H1 (cell line): ENCODE measurements at regions not wholly inside any gene's neighbourhood (a gene's known extent, or its start where the extent isn't known, plus 50 kb on each side); places are given as distances from the start of the nearest gene placed in this dataset.

Experiments used
- CTCF ChIA-PET: fragments of 300-600 bp; sonication (Branson Sonifier 250); formaldehyde crosslinking; loops from one replicate; lab custom pipeline; 2021; ENCODE audit not compliant: partially characterized antibody; lab: Charles Lee
- POLR2A ChIA-PET: fragments of 300-600 bp; sonication (Branson Sonifier 250); formaldehyde crosslinking; loops from one replicate; lab custom pipeline; 2021; ENCODE audit warnings: inconsistent platforms; ENCODE audit not compliant: partially characterized antibody; lab: Charles Lee
- DNase-seq, 2 experiments: peaks; one replicate each; pipeline versions ENCODE4 v3.0.0 to v3.0.0-alpha.2; 2010 to 2022; ENCODE audit warnings: low spot score in 2 of 2, low read depth in 1 of 2, mixed read lengths in 1 of 2
- FAIRE-seq: peaks from 2 replicates; lab custom pipeline; 2011; peaks lifted over from hg19 to GRCh38; lab: Jason Lieb, UNC
- H2AFZ ChIP-seq: 2 replicates; pipeline ENCODE4 v1.8.1; 2012; ENCODE audit warnings: low read length, inconsistent platforms
- H2AK5ac ChIP-seq: 2 replicates; pipeline ENCODE4 v1.6.1; 2013; ENCODE audit warnings: low read depth, low read length
- H2BK120ac ChIP-seq: replicated peaks from 2 replicates; pipeline ENCODE3; 2013; ENCODE audit warnings: low read depth, low read length, inconsistent platforms
- H2BK12ac ChIP-seq: 2 replicates; pipeline ENCODE4 v1.6.1; 2013; ENCODE audit warnings: low read depth, low read length
- H2BK15ac ChIP-seq: 2 replicates; pipeline ENCODE4 v1.6.1; 2013; ENCODE audit warnings: low read length
- H2BK20ac ChIP-seq: 2 replicates; pipeline ENCODE4 v1.6.1; 2013; ENCODE audit warnings: low read length
- H2BK5ac ChIP-seq: 2 replicates; pipeline ENCODE4 v1.6.1; 2013; ENCODE audit warnings: low read depth, low read length
- H3K14ac ChIP-seq: 2 replicates; pipeline ENCODE4 v1.6.1; 2013; ENCODE audit warnings: inconsistent platforms; ENCODE audit not compliant: insufficient read length
- H3K18ac ChIP-seq: 2 replicates; pipeline ENCODE4 v1.6.1; 2013; ENCODE audit warnings: low read length; ENCODE audit errors: extremely low read depth
- H3K23ac ChIP-seq: 2 replicates; pipeline ENCODE4 v1.6.1; 2013; ENCODE audit warnings: inconsistent platforms; ENCODE audit not compliant: insufficient read length
- H3K23me2 ChIP-seq: 2 replicates; pipeline ENCODE4 v1.6.1; 2013; ENCODE audit warnings: low read depth, low read length
- H3K27ac ChIP-seq: 2 replicates; pipeline ENCODE4 v1.6.1; 2011; ENCODE audit warnings: low read depth, low read length, inconsistent platforms
- H3K27me3 ChIP-seq, 4 experiments: replicated peaks in 1 of 4; 1 replicate in 1 of 4; 2 replicates in 3 of 4; pipeline versions ENCODE4 v1.6.1 to v1.8.1; 2011 to 2013; ENCODE audit warnings: low read length in 3 of 4, mild to moderate bottlenecking in 3 of 4, inconsistent platforms in 2 of 4, mixed read lengths in 2 of 4, moderate library complexity in 1 of 4; ENCODE audit not compliant: control insufficient read depth in 3 of 4, insufficient read depth in 3 of 4; ENCODE audit errors: extremely low read depth in 1 of 4
- H3K36me3 ChIP-seq, 4 experiments: 2 replicates each; pipeline versions ENCODE4 v1.6.1 to v1.8.1; 2011 to 2013; ENCODE audit warnings: mild to moderate bottlenecking in 4 of 4, low read length in 3 of 4, moderate library complexity in 2 of 4, control low read depth in 1 of 4, inconsistent platforms in 1 of 4; ENCODE audit not compliant: insufficient read depth in 4 of 4, control insufficient read depth in 2 of 4
- H3K4ac ChIP-seq: replicated peaks from 2 replicates; pipeline ENCODE3; 2013; ENCODE audit warnings: low read length, low read depth, mixed read lengths, inconsistent platforms; ENCODE audit not compliant: insufficient read length
- H3K4me1 ChIP-seq, 4 experiments: replicated peaks in 1 of 4; 1 replicate in 1 of 4; 2 replicates in 3 of 4; pipeline versions ENCODE4 v1.6.1 to v1.8.1; 2011 to 2013; ENCODE audit warnings: low read length in 3 of 4, inconsistent platforms in 2 of 4, mixed read lengths in 1 of 4; ENCODE audit not compliant: insufficient read depth in 4 of 4, control insufficient read depth in 3 of 4
- H3K4me2 ChIP-seq, 2 experiments: 2 replicates each; pipeline versions ENCODE4 v1.6.1 to v1.8.1; 2011 to 2013; ENCODE audit warnings: low read depth in 2 of 2, low read length in 2 of 2, control low read depth in 1 of 2, inconsistent platforms in 1 of 2, mild to moderate bottlenecking in 1 of 2; ENCODE audit not compliant: insufficient read depth in 1 of 2
- H3K4me3 ChIP-seq, 4 experiments: fragments of 200-600, 300-600 bp in 1 of 4; sonication (generic), shearing (Covaris generic), sonication (Bioruptor Twin) in 1 of 4; 2 replicates each; pipeline versions ENCODE4 v1.5.1 to v1.8.1; 2011 to 2016; ENCODE audit warnings: low read length in 4 of 4, low read depth in 3 of 4, control low read depth in 2 of 4, inconsistent platforms in 2 of 4, mild to moderate bottlenecking in 2 of 4, mixed read lengths in 1 of 4, moderate library complexity in 1 of 4; ENCODE audit not compliant: insufficient read depth in 2 of 4; ENCODE audit errors: extremely low read depth in 1 of 4
- H3K56ac ChIP-seq: replicated peaks from 2 replicates; pipeline ENCODE3; 2013; ENCODE audit warnings: low read depth, mild to moderate bottlenecking, mixed read lengths, low read length, inconsistent platforms; ENCODE audit not compliant: insufficient read length
- H3K79me1 ChIP-seq: 2 replicates; pipeline ENCODE4 v1.6.1; 2013; ENCODE audit warnings: low read depth, low read length, control low read depth
- H3K79me2 ChIP-seq, 2 experiments: 2 replicates each; pipeline versions ENCODE4 v1.6.1 to v1.8.1; 2012 to 2013; ENCODE audit warnings: low read length in 2 of 2, mild to moderate bottlenecking in 2 of 2, inconsistent platforms in 1 of 2; ENCODE audit not compliant: insufficient read depth in 2 of 2, control insufficient read depth in 1 of 2
- H3K9ac ChIP-seq, 4 experiments: replicated peaks in 1 of 4; 1 replicate in 1 of 4; 2 replicates in 3 of 4; pipeline versions ENCODE4 v1.6.1 to v1.8.1; 2011 to 2013; ENCODE audit warnings: low read depth in 3 of 4, low read length in 3 of 4, control low read depth in 2 of 4, mild to moderate bottlenecking in 2 of 4, moderate library complexity in 2 of 4, inconsistent platforms in 1 of 4; ENCODE audit errors: extremely low read depth in 1 of 4
- H3K9me3 ChIP-seq, 2 experiments: 2 replicates each; pipeline versions ENCODE4 v1.6.1 to v1.8.1; 2012 to 2013; ENCODE audit warnings: mild to moderate bottlenecking in 2 of 2, moderate library complexity in 2 of 2, control low read depth in 1 of 2, inconsistent platforms in 1 of 2, low read depth in 1 of 2, low read length in 1 of 2, mixed read lengths in 1 of 2; ENCODE audit not compliant: insufficient read depth in 2 of 2
- H4K20me1 ChIP-seq, 2 experiments: replicated peaks in 1 of 2; 2 replicates each; pipeline versions ENCODE3 to v1.8.1; 2011 to 2013; ENCODE audit warnings: inconsistent platforms in 2 of 2, low read length in 2 of 2, mild to moderate bottlenecking in 1 of 2; ENCODE audit not compliant: insufficient read depth in 2 of 2, control insufficient read depth in 1 of 2
- H4K5ac ChIP-seq: 2 replicates; pipeline ENCODE4 v1.6.1; 2013; ENCODE audit warnings: low read length, low read depth, mixed read lengths, inconsistent platforms; ENCODE audit not compliant: insufficient read length
- H4K8ac ChIP-seq: 2 replicates; pipeline ENCODE4 v1.8.0; 2013; ENCODE audit warnings: mild to moderate bottlenecking, moderate library complexity, low read length, inconsistent platforms; ENCODE audit not compliant: insufficient read depth; ENCODE audit errors: extremely low read depth
- H4K91ac ChIP-seq: replicated peaks from 2 replicates; pipeline ENCODE3; 2013; ENCODE audit warnings: low read length, mixed read lengths, inconsistent platforms; ENCODE audit not compliant: insufficient read length
- BACH1 ChIP-seq: IDR thresholded peaks from 2 replicates; pipeline ENCODE4 v1.6.1; 2012; ENCODE audit warnings: low read length, improper control_type of control experiment
- CREB1 ChIP-seq: IDR thresholded peaks from 2 replicates; pipeline ENCODE4 v1.6.1; 2012; ENCODE audit warnings: inconsistent platforms
- CTBP2 ChIP-seq: IDR thresholded peaks from 2 replicates; pipeline ENCODE4 v1.7.0; 2011; ENCODE audit warnings: borderline replicate concordance, mild to moderate bottlenecking, moderate library complexity, mixed read lengths, low read length; ENCODE audit not compliant: insufficient read depth, insufficient read length
- EP300 ChIP-seq, 2 experiments: IDR thresholded peaks; 1 replicate in 1 of 2; 2 replicates in 1 of 2; pipeline ENCODE4 v1.6.1; 2011 to 2012; ENCODE audit warnings: low read depth in 2 of 2, low read length in 2 of 2, mild to moderate bottlenecking in 2 of 2, borderline replicate concordance in 1 of 2, inconsistent platforms in 1 of 2, moderate library complexity in 1 of 2
- KDM1A ChIP-seq: fragments of 200-600, 300-600 bp; sonication (generic); IDR thresholded peaks from 2 replicates; pipeline ENCODE4 v1.7.1; 2016; ENCODE audit warnings: mild to moderate bottlenecking, low read length, borderline replicate concordance
- NANOG ChIP-seq: IDR thresholded peaks from 2 replicates; pipeline ENCODE4 v1.6.1; 2011; ENCODE audit warnings: low read length, low read depth, mild to moderate bottlenecking, inconsistent platforms; ENCODE audit not compliant: insufficient read depth, poor library complexity, severe bottlenecking
- PHF8 ChIP-seq: fragments of 200-600 bp; sonication (generic); conservative IDR thresholded peaks from 2 replicates; pipeline ENCODE4 v1.7.1; 2012; ENCODE audit warnings: low read depth, mild to moderate bottlenecking, inconsistent platforms, low read length, moderate library complexity
- RFX5 ChIP-seq: IDR thresholded peaks from 2 replicates; pipeline ENCODE4 v1.6.1; 2011; ENCODE audit warnings: low read depth, low read length, improper control_type of control experiment, borderline replicate concordance
- RNF2 ChIP-seq: fragments of 200-900, 300-1000 bp; sonication (generic); IDR thresholded peaks from 2 replicates; pipeline ENCODE4 v1.7.1; 2016; ENCODE audit warnings: borderline replicate concordance, low read depth, mild to moderate bottlenecking, antibody characterized with exemption, low read length; ENCODE audit not compliant: poor library complexity, severe bottlenecking; ENCODE audit errors: missing control alignments
- SIRT6 ChIP-seq: IDR thresholded peaks from one replicate; pipeline ENCODE4 v1.7.1; 2012; ENCODE audit warnings: low read length, inconsistent platforms
- SUZ12 ChIP-seq: fragments of 200-600 bp; sonication (generic); IDR thresholded peaks from 2 replicates; pipeline ENCODE4 v1.6.1; 2012; ENCODE audit warnings: mild to moderate bottlenecking, inconsistent platforms, low read length, moderate library complexity, mixed read lengths
- TCF12 ChIP-seq: IDR thresholded peaks from 2 replicates; pipeline ENCODE4 v1.6.1; 2011; ENCODE audit warnings: low read depth, mild to moderate bottlenecking, low read length
- WGBS, 2 experiments: shearing (Covaris generic) in 1 of 2; methylation state at CpG; one replicate each; pipeline versions ENCODE4 v1.1.6 to v1.1.7; 2013 to 2015; ENCODE audit warnings: low lambda C conversion rate in 2 of 2, mixed read lengths in 2 of 2, inconsistent platforms in 1 of 2, low coverage in 1 of 2, missing lambda C conversion rate in 1 of 2; ENCODE audit not compliant: insufficient replicate concordance in 2 of 2, insufficient coverage in 1 of 2, insufficient read length in 1 of 2; ENCODE audit errors: extremely low coverage in 1 of 2, missing lambda C conversion rate in 1 of 2; 5-methylcytosine and 5-hydroxymethylcytosine counted together

DNA sequence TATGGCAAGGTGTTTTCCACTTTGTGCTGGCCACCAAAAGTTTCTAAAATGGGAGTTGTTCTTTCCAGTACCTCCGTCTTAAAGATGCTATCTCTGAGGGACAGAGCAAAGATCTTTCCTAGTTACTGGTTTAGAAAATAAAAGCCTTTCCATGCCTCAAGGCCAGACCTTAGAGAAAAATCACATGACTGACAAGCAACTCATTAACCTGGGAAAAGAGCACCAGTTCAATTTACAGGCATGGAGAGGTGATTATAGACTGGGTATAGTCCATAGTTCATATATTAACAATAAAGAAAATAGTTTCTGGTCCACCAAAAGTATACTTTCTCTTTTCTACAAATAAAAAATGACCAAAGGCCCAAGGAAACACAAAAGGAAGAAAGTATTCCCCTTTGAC lies 230.7 kb downstream of the TOX3 start:
- no peaks in the 10 kb centered on the region for H3K79me1 ChIP-seq
- no peak overlapping the region for H3K18ac ChIP-seq
- DNase-seq, result no peak
- no peak overlapping the region for H4K91ac ChIP-seq
- ChIA-PET CTCF (no interaction called here), POLR2A (no interaction called here)
- H3K23me2 ChIP-seq, result no peaks in the 10 kb centered on the region
- H4K5ac ChIP-seq, result no peak overlapping the region
- H3K9me3 ChIP-seq, result no peaks in the 10 kb centered on the region
- no peak overlapping the region for H4K8ac ChIP-seq
- H3K36me3 ChIP-seq, result no peaks in the 10 kb centered on the region
- no peak overlapping the region for H2BK120ac ChIP-seq
- H3K4ac ChIP-seq, result no peak overlapping the region
- H2BK15ac ChIP-seq, result no peak overlapping the region
- H4K20me1 ChIP-seq, result no peaks in the 10 kb centered on the region
- H3K79me2 ChIP-seq, result no peaks in the 10 kb centered on the region
- WGBS, 2 experiments, result 92% methylated on average over 1 of the region's 1 CpG; no CpG with 5 or more reads in 1 of the 2 experiments
- no peak overlapping the region for H3K14ac ChIP-seq
- no peak overlapping the region for H3K9ac ChIP-seq
- peaks cover 0 to 3% (median 0%) of the 10 kb centered on the region in 4 experiments; a peak in 1 of 7 replicates for H3K4me1 ChIP-seq
- no peak overlapping the region for H3K27ac ChIP-seq
- H2BK20ac ChIP-seq, result no peak overlapping the region
- no peak overlapping the region for H3K56ac ChIP-seq
- no peak overlapping the region for H2BK12ac ChIP-seq
- no peak for TF ChIP-seq NANOG
- no peak for TF ChIP-seq CREB1
- TF ChIP-seq CTBP2, result no peak
- no peak for TF ChIP-seq BACH1
- no peak for TF ChIP-seq TCF12
- TF ChIP-seq KDM1A, result no peak
- TF ChIP-seq RFX5, result no peak
- TF ChIP-seq EP300 (IDR thresholded peaks at IDR 0.05; ENCODE audit: borderline replicate concordance in 1 of 2, low read depth in 2 of 2, low read length in 2 of 2), result no peak
- TF ChIP-seq RNF2, result no peak
- no peak for TF ChIP-seq SUZ12
- no peak for TF ChIP-seq PHF8
- TF ChIP-seq SIRT6, result no peak
- H2AK5ac ChIP-seq, result no peak overlapping the region
- no peaks in the 10 kb centered on the region for H3K27me3 ChIP-seq
- no peak overlapping the region for H3K23ac ChIP-seq
- no peak overlapping the region for H2AFZ ChIP-seq
- H3K4me3 ChIP-seq, result no peak overlapping the region
- H2BK5ac ChIP-seq, result no peak overlapping the region
- FAIRE-seq, result no peak
- no peak overlapping the region for H3K4me2 ChIP-seq
